ENCODE measurements at regions not wholly inside any gene's neighbourhood (a gene's known extent, or its start where the extent isn't known, plus 50 kb on each side); places are given as distances from the start of the nearest gene placed in this dataset.

- TF ChIP-seq, protein P1, sequence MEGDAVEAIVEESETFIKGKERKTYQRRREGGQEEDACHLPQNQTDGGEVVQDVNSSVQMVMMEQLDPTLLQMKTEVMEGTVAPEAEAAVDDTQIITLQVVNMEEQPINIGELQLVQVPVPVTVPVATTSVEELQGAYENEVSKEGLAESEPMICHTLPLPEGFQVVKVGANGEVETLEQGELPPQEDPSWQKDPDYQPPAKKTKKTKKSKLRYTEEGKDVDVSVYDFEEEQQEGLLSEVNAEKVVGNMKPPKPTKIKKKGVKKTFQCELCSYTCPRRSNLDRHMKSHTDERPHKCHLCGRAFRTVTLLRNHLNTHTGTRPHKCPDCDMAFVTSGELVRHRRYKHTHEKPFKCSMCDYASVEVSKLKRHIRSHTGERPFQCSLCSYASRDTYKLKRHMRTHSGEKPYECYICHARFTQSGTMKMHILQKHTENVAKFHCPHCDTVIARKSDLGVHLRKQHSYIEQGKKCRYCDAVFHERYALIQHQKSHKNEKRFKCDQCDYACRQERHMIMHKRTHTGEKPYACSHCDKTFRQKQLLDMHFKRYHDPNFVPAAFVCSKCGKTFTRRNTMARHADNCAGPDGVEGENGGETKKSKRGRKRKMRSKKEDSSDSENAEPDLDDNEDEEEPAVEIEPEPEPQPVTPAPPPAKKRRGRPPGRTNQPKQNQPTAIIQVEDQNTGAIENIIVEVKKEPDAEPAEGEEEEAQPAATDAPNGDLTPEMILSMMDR (IDR thresholded peaks at IDR 0.05): no peak
- TF ChIP-seq POLR2A (IDR thresholded peaks at IDR 0.05): no peak
These were observed 219.8 kb downstream of the ACTL7B start for GRCh38 chr9:108636013-108636412.
